Mammary epithelial cell (primary cell): ENCODE measurements at regions not wholly inside any gene's neighbourhood (a gene's known extent, or its start where the extent isn't known, plus 50 kb on each side); places are given as distances from the start of the nearest gene placed in this dataset.

Source experiments
- CTCF ChIP-seq, 2 donors: IDR thresholded peaks in 1 of 2; conservative IDR thresholded peaks in 1 of 2; 2 replicates each; pipeline ENCODE4 v1.5.1; 2011 to 2012; ENCODE audit warnings: inconsistent platforms in 2 of 2, low read length in 2 of 2, mild to moderate bottlenecking in 2 of 2, control low read depth in 1 of 2, low read depth in 1 of 2; ENCODE audit not compliant: insufficient read depth in 1 of 2; ENCODE audit errors: extremely low read depth in 1 of 2
- EZH2 ChIP-seq: IDR thresholded peaks from 2 replicates; pipeline ENCODE4 v1.6.1; 2012; ENCODE audit warnings: low read length, inconsistent platforms, borderline replicate concordance

GRCh38 chr11:96554236-96554820, 164.5 kb downstream of the JRKL start:
- TF ChIP-seq CTCF (conservative IDR thresholded peaks at IDR 0.05 in 1 of 2, IDR thresholded peaks at IDR 0.05 in 1 of 2; ENCODE audit: extremely low read depth in 1 of 2, insufficient read depth in 1 of 2, low read depth in 1 of 2, low read length in 2 of 2) (no peak), EZH2 (no peak)
